GM13977 (cell line): ENCODE measurements at regions not wholly inside any gene's neighbourhood (a gene's known extent, or its start where the extent isn't known, plus 50 kb on each side); places are given as distances from the start of the nearest gene placed in this dataset.
"Not testable (repeated sequence)": the region's sequence is repeated elsewhere in the genome, so short reads cannot be mapped to it uniquely, and the experiment has no call there.

Source experiments
- DNase-seq: peaks from one replicate; pipeline ENCODE4 v3.0.0; 2012; ENCODE audit warnings: low spot score
- CTCF ChIP-seq: IDR thresholded peaks from 2 replicates; pipeline ENCODE4 v1.5.1; 2012; ENCODE audit warnings: mild to moderate bottlenecking, control low read depth; ENCODE audit not compliant: insufficient read depth; ENCODE audit errors: extremely low read depth, missing control alignments
- in situ Hi-C: fragments of 300-500 bp; cut with MboI; formaldehyde crosslinking; loops from one replicate; pipeline ENCODE4 v1.12.0; 2022; ENCODE audit warnings: low sequenced_read_pairs, low pct_unique_long_range_greater_than_20kb, mixed read lengths, inconsistent platforms; ENCODE audit not compliant: unreplicated experiment

GRCh38 chr4:58301376-58301999 lies 1191.3 kb upstream of the IGFBP7 start:
- DNase-seq: no peak
- TF ChIP-seq CTCF: no peak
- in situ Hi-C loops: no loop called here

DNA sequence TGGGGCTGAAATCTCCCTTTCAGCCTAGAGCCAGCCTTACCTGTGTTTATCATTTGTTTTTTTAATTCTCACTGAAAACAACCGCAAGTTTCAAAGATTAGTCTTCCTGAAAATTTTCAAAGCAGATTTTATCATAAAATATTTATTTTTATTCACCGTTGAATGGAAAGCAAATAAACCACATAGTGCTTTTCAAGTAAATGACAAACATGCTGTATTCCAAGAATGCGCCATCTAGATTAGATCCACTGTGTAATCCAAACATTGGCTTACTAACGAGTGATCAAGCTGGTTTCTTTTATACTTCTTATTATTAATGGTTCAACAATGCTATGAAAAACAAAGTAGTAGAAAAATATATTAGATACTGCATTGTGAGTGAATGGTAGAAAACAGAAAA lies 1176.2 kb upstream of the IGFBP7 start:
- TF ChIP-seq CTCF: no peak
- DNase-seq: no peak
- in situ Hi-C loops: no loop called here

DNA sequence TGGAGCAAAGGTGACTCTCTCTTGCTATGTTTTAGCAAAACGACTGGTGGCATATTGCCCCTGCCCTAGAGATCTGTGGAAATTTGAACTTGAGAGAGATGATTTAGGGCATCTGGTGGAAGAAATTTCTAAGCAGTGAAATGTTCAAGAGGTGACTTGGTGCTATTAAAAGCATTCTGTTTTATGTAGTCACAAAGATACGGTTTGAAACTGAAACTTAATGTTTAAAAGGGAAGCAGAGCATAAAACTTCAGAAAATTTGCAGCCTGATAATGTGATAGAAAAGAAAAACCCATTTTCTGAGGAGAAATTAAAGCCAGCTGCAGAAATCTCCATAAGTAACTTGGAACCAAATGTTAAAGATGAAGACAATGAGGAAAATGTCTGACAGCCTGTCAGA lies 1170.7 kb upstream of the IGFBP7 start:
- in situ Hi-C loops, DNase-seq: not testable (repeated sequence)

DNA sequence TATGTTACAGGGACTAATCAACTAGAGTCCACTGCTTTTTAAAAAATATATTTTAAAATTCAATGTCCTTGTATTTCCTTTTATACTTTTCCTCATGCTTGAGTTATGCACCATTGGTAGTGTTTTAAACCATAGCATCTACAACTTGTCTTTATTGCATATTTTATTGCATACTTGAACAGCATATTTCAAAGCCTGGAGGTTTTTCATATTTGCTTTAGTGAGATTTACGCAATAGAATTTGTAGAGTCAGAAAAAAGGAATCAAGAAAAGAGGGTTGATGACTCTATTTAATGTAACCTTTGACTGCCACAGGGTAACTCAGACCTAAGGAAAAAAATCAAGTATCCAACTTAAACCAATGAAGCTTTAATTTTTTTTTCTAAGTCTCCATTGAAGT lies 1165.7 kb upstream of the IGFBP7 start:
- no peak for DNase-seq
- TF ChIP-seq CTCF: no peak
- in situ Hi-C loops: no loop called here

DNA sequence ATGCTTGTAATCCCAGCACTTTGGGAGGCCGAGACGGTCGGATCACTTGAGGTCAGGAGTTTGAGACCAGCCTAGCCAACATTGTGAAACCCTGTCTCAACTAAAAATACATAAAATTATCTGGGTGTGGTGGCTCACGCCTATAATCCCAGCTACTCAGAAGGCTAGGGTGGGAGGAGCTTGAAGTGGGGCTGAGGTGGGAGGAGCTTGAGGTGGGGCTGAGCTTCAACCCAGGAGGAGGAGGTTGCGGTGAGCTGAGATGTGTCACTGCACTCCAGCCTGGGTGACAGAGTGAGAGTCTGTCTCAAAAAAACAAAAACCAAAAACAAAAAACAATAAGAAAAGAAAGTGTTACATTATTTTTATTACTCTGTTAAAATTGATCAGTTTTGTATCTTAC lies 1164.4 kb upstream of the IGFBP7 start:
- no peak for TF ChIP-seq CTCF
- no peak for DNase-seq
- in situ Hi-C loops: no loop called here

GRCh38 chr4:58272311-58272710 lies 1162.1 kb upstream of the IGFBP7 start:
- in situ Hi-C loops: no loop called here
- TF ChIP-seq CTCF: no peak
- DNase-seq: no peak

DNA sequence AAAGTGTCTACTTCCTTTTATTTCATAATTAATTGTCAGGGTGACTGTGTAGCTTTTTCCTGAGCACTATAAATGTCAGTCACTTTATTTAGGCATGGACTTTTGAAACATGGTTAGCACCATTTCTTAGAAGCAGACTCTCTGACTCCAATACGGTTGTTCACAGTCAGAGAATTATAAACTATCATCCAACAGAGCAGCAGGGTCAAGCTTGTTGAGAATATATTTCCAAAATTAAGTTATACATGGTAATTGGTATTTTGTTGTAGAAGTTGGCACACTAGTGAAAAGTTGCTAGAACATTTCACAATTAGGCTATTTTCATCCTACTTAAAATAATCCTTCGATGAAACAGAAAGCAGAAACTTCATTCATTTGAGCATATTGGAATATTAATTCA lies 1155.5 kb upstream of the IGFBP7 start:
- in situ Hi-C loops: no loop called here
- DNase-seq: no peak
- no peak for TF ChIP-seq CTCF
